H54 (cell line): ENCODE measurements at regions not wholly inside any gene's neighbourhood (a gene's known extent, or its start where the extent isn't known, plus 50 kb on each side); places are given as distances from the start of the nearest gene placed in this dataset.

Source experiments
- DNase-seq: peaks from one replicate; pipeline ENCODE4 v3.0.0; 2011; ENCODE audit warnings: low spot score, mixed read lengths; ENCODE audit not compliant: insufficient read length
- FAIRE-seq: peaks from 3 replicates; lab custom pipeline; 2011; peaks lifted over from hg19 to GRCh38; lab: Jason Lieb, UNC
- POLR2A ChIP-seq: IDR thresholded peaks from 2 replicates; pipeline ENCODE4 v1.6.1; 2011; ENCODE audit warnings: low read depth, mild to moderate bottlenecking, low read length

DNA sequence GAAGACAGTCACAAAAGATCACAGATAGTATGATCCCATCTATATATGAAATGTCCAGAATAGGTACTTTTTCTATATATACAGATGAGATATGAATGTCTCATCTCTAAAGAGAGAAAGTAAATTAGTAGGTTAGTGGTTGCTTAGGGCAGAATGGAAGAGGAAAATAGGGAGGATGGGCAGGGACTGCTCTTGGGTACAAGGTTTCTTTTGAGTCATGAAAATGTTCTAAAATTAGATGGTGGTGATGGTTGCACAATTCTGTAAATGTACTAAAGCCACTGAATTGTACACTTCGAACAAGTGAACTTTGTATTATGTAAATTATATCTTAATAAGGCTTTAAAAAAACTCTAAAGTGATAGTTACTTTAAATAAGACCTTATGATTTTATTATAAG, 59.6 kb upstream of the GRAMD2B start:
- FAIRE-seq (no peak), DNase-seq (no peak)
- TF ChIP-seq POLR2A = no peak

DNA sequence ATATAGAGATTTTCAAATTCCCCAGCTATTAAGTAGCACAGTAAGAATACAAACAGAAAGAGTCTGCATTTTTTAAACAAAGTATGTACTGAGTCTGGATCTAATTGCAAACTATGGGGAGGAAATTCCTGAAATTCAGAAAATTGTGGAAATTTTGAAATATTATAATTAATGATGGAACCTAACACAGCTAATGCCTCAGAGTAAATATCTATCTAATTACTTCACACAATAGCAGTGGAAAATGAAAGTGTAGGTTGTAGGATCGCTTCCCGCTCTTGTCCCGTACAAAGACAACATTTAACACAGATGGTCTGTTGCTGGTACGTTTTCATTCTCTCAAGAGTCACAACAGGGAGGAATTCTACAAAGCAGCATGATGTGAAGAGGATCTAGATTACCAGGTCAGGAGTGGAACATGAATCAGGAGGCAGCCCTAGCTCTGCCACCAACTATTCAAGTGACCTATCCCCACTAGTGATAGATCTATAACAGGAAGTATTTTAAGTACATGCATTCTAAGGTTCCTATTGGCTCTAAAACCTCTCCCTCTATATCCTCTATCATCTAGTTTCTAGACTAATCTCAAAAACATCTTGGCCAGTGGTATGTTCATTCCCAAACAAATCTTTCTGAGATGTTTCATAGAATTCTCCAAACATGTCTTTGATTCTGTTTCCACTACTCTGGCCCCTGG, 58.9 kb upstream of the GRAMD2B start:
- TF ChIP-seq POLR2A = no peak
- DNase-seq = no peak
- peak; percentile 70 for FAIRE-seq

GRCh38 chr5:126365446-126366198, 57.6 kb upstream of the GRAMD2B start:
- FAIRE-seq = no peak
- no peak for DNase-seq
- no peak for TF ChIP-seq POLR2A

DNA sequence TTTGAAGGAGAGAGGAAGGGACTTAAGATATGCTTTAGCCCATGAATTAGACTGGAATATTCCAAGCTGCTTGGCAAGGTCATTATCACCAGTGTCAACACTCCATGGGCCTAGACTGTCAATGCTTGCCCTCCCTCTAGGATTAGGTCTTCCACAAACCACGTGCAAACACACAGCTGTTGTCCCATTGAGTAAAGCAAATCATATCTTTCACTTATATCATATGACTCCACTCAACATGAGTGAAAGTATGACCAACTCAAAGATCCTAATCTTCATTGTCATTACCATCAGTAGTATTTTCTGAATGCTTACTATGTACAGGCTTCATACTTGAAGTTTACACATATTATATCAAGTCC, 57.0 kb upstream of the GRAMD2B start:
- DNase-seq = no peak
- FAIRE-seq = no peak
- TF ChIP-seq POLR2A = no peak

- no peak for TF ChIP-seq POLR2A
- FAIRE-seq (peak; percentile 30), DNase-seq (no peak)
Observed at GRCh38 chr5:126368239-126368812, 54.9 kb upstream of the GRAMD2B start.

GRCh38 chr5:126369083-126369482, 54.1 kb upstream of the GRAMD2B start:
- TF ChIP-seq POLR2A = no peak
- no peak for FAIRE-seq
- no peak for DNase-seq

- no peak for FAIRE-seq
- DNase-seq = no peak
- TF ChIP-seq POLR2A = no peak
Observed at GRCh38 chr5:126369995-126370731, 53.0 kb upstream of the GRAMD2B start.

- DNase-seq (no peak), FAIRE-seq (peak; percentile 99)
- no peak for TF ChIP-seq POLR2A
Observed at GRCh38 chr5:126370796-126371718, 52.2 kb upstream of the GRAMD2B start.

DNA sequence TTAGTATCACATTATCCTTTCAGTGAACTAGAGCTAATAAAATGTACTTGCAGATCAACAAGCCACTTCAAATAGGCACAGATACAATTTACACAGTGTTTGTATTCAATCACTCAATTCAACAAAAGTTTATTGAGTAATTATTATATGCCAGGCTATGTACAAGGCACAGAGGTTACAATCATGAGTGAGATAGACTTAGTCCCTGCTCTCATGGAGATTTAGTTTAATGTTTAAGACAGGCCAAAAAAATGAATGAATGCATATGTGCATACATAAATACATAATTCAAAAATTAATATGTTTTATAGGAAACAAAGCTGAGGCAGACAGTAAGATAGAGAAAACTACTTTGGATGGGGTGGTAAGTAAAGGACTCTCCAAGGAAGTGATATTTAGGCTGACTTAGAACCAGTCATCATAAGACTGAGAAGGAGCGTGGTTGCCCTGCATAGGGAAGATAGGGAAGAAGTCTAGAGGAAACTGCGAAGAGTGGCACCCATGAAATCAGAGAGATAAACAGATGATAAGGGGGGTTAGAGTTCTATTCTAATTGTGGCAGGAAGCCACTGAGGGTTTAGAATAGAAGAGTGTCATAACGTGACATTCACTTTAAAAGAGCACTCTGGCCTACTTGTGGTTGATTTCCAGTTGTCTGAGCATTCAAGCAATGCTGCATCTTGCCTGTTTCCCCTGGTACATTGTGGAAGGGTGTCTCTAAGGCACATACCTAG, 49.7 kb upstream of the GRAMD2B start:
- DNase-seq (no peak), FAIRE-seq (no peak)
- TF ChIP-seq POLR2A = no peak
